G401.6 (cell line): ENCODE measurements at regions not wholly inside any gene's neighbourhood (a gene's known extent, or its start where the extent isn't known, plus 50 kb on each side); places are given as distances from the start of the nearest gene placed in this dataset.
A peak's percentile ranks its signal among the peaks of the same experiment; 100 is the strongest.
"Not testable (repeated sequence)": the region's sequence is repeated elsewhere in the genome, so short reads cannot be mapped to it uniquely, and the experiment has no call there.

ENCODE experiments used
- FAIRE-seq: peaks from 2 replicates; lab custom pipeline; 2012; peaks lifted over from hg19 to GRCh38; lab: Jason Lieb, UNC

- FAIRE-seq: no peak
Observed at GRCh38 chr5:81826128-81826527, 75.2 kb upstream of the SSBP2 start.

- FAIRE-seq: no peak
Observed at GRCh38 chr5:81825237-81825636, 74.3 kb upstream of the SSBP2 start.

GRCh38 chr5:81823736-81824135, 72.8 kb upstream of the SSBP2 start:
- not testable (repeated sequence) for FAIRE-seq

- no peak for FAIRE-seq
Observed at GRCh38 chr5:81820863-81821262, 70.0 kb upstream of the SSBP2 start.

- no peak for FAIRE-seq
Observed at GRCh38 chr5:81820318-81820636, 69.4 kb upstream of the SSBP2 start.

- no peak for FAIRE-seq
Observed at GRCh38 chr5:81819556-81820317, 68.8 kb upstream of the SSBP2 start.

- FAIRE-seq: no peak
Observed at GRCh38 chr5:81817980-81818379, 67.1 kb upstream of the SSBP2 start.

- no peak for FAIRE-seq
Observed at GRCh38 chr5:81817086-81817485, 66.2 kb upstream of the SSBP2 start.

- peak; percentile 47 for FAIRE-seq
Observed at GRCh38 chr5:81815321-81815720, 64.4 kb upstream of the SSBP2 start.

- no peak for FAIRE-seq
Observed at GRCh38 chr5:81808106-81808505, 57.2 kb upstream of the SSBP2 start.

GRCh38 chr5:81805086-81805485, 54.2 kb upstream of the SSBP2 start:
- no peak for FAIRE-seq

GRCh38 chr5:81803812-81804211, 52.9 kb upstream of the SSBP2 start:
- no peak for FAIRE-seq

GRCh38 chr5:81802625-81803024, 51.7 kb upstream of the SSBP2 start:
- FAIRE-seq: no peak

GRCh38 chr5:81802020-81802419, 51.1 kb upstream of the SSBP2 start:
- FAIRE-seq: no peak

GRCh38 chr5:81800797-81801196, 49.9 kb upstream of the SSBP2 start:
- FAIRE-seq: no peak
